HepG2 (cell line): ENCODE measurements at regions not wholly inside any gene's neighbourhood (a gene's known extent, or its start where the extent isn't known, plus 50 kb on each side); places are given as distances from the start of the nearest gene placed in this dataset.

ENCODE experiments used
- ATAC-seq: fragments of 200-7000 bp; cut with Tn5 transposase; 3 replicates; pipeline ENCODE4 v1.9.1; 2020; ENCODE audit warnings: mild to moderate bottlenecking, moderate library complexity
- BruUV-seq: library from RNA; stranded (reverse); fragments of 400-500 nt; replicated peaks from 2 replicates; lab custom pipeline; 2021; lab: Mats Ljungman, UMichigan
- CTCF ChIA-PET: fragments of 300-600 bp; formaldehyde crosslinking; extraction: SDS; loops from one replicate; lab custom pipeline; 2021; ENCODE audit warnings: low total read pairs, inconsistent platforms, low intra/inter-chr PET ratio; lab: Yijun Ruan, JAX
- POLR2A ChIA-PET: fragments of 350-600 bp; sonication (Branson Sonifier 250); formaldehyde crosslinking; loops from one replicate; lab custom pipeline; 2020; ENCODE audit warnings: antibody characterized with exemption, inconsistent platforms; lab: Yijun Ruan, JAX
- DNase-seq: peaks from one replicate; pipeline ENCODE4 v3.0.0-alpha.2; 2015; ENCODE audit warnings: low spot score
- FAIRE-seq: peaks from 3 replicates; lab custom pipeline; 2011; peaks lifted over from hg19 to GRCh38; lab: Jason Lieb, UNC
- H2AFZ ChIP-seq: one replicate; pipeline ENCODE4 v1.6.1; 2011; ENCODE audit warnings: low read length, inconsistent platforms
- H3K27ac ChIP-seq: fragments of 300-600 bp; 3 replicates; pipeline ENCODE4 v1.8.0; 2011; ENCODE audit warnings: mixed run types, mild to moderate bottlenecking, mixed read lengths, low read length, inconsistent platforms; ENCODE audit not compliant: insufficient read depth; ENCODE audit errors: extremely low read length
- H3K27me3 ChIP-seq, 2 experiments: fragments of 200-600 bp in 1 of 2; 2 replicates in 1 of 2; 3 replicates in 1 of 2; pipeline versions ENCODE4 v1.6.0 to v1.8.0; 2011; ENCODE audit warnings: low read length in 2 of 2, mild to moderate bottlenecking in 2 of 2, moderate library complexity in 2 of 2, inconsistent platforms in 1 of 2; ENCODE audit not compliant: insufficient read depth in 2 of 2, control insufficient read depth in 1 of 2
- H3K36me3 ChIP-seq, 2 experiments: fragments of 200-600 bp in 1 of 2; replicated peaks in 1 of 2; 2 replicates in 1 of 2; 3 replicates in 1 of 2; pipeline versions ENCODE4 v1.5.1 to v1.8.0; 2011; ENCODE audit warnings: low read length in 2 of 2, inconsistent platforms in 1 of 2; ENCODE audit not compliant: insufficient read depth in 2 of 2, control insufficient read depth in 1 of 2
- H3K4me1 ChIP-seq: 2 replicates; pipeline ENCODE4 v1.5.1; 2012; ENCODE audit warnings: low read length, inconsistent platforms; ENCODE audit not compliant: insufficient read depth
- H3K4me2 ChIP-seq: 2 replicates; pipeline ENCODE4 v1.6.0; 2011; ENCODE audit warnings: low read depth, low read length, inconsistent platforms
- H3K4me3 ChIP-seq, 3 experiments: fragments of 200-600 bp in 1 of 3; sonication (generic), shearing (Covaris generic) in 1 of 3; replicated peaks in 1 of 3; 2 replicates each; pipeline ENCODE4 v1.5.1; 2011 to 2016; ENCODE audit warnings: low read length in 3 of 3, inconsistent platforms in 2 of 3, low read depth in 2 of 3, mild to moderate bottlenecking in 2 of 3, control low read depth in 1 of 3, mixed read lengths in 1 of 3; ENCODE audit not compliant: insufficient read depth in 1 of 3
- H3K79me2 ChIP-seq: one replicate; pipeline ENCODE4 v1.6.1; 2011; ENCODE audit warnings: low read length, inconsistent platforms; ENCODE audit not compliant: insufficient read depth
- H3K9ac ChIP-seq: 2 replicates; pipeline ENCODE4 v1.6.0; 2011; ENCODE audit warnings: mild to moderate bottlenecking, low read depth, low read length, inconsistent platforms; ENCODE audit not compliant: insufficient read depth
- H3K9me3 ChIP-seq: 2 replicates; pipeline ENCODE4 v1.5.1; 2012; ENCODE audit warnings: mild to moderate bottlenecking, low read length
- H4K20me1 ChIP-seq: 2 replicates; pipeline ENCODE4 v1.6.0; 2011; ENCODE audit warnings: inconsistent platforms, mild to moderate bottlenecking, low read length, moderate library complexity; ENCODE audit not compliant: insufficient read depth
- ARID4A ChIP-seq: sonication (generic); formaldehyde crosslinking; IDR thresholded peaks from 2 replicates; pipeline ENCODE4 v1.5.0; 2020; ENCODE audit warnings: mild to moderate bottlenecking, missing genetic modification reagents, borderline replicate concordance
- ATF4 ChIP-seq, 2 experiments: fragments of 450-650 bp in 1 of 2; sonication (generic) in 1 of 2; formaldehyde crosslinking; IDR thresholded peaks; 2 replicates each; pipeline versions ENCODE4 v1.5.0 to v1.8.0; 2020 to 2022; ENCODE audit warnings: mild to moderate bottlenecking in 1 of 2, missing genetic modification reagents in 1 of 2
- HES4 ChIP-seq: sonication (generic); formaldehyde crosslinking; IDR thresholded peaks from 2 replicates; pipeline ENCODE4 v1.9.0; 2021; ENCODE audit warnings: mild to moderate bottlenecking, missing genetic modification reagents, borderline replicate concordance
- PBX3 ChIP-seq: sonication (generic); formaldehyde crosslinking; IDR thresholded peaks from 2 replicates; pipeline ENCODE4 v1.8.1; 2023; ENCODE audit warnings: missing genetic modification reagents, inconsistent platforms, borderline replicate concordance
- REL ChIP-seq: sonication (generic); formaldehyde crosslinking; conservative IDR thresholded peaks from 2 replicates; pipeline ENCODE4 v1.8.0; 2022; ENCODE audit warnings: mild to moderate bottlenecking, missing genetic modification reagents, moderate library complexity
- SIN3A ChIP-seq: IDR thresholded peaks from 2 replicates; pipeline ENCODE4 v1.6.1; 2011; ENCODE audit warnings: low read depth, mild to moderate bottlenecking, control low read depth, low read length, borderline replicate concordance
- SP4 ChIP-seq: sonication (generic); formaldehyde crosslinking; IDR thresholded peaks from 2 replicates; pipeline ENCODE4 v1.8.1; 2023; ENCODE audit warnings: mild to moderate bottlenecking, missing genetic modification reagents
- WGBS: methylation state at CpG from one replicate; pipeline ENCODE4 v1.1.6; 2017; ENCODE audit warnings: low lambda C conversion rate; 5-methylcytosine and 5-hydroxymethylcytosine counted together
- in situ Hi-C: cut with HindIII; loops from 2 replicates; pipeline ENCODE4 v1.10.0; 2017; ENCODE audit warnings: low pct_unique_long_range_greater_than_20kb; ENCODE audit not compliant: extremely low pct_ligation_motif_present
- intact Hi-C: fragments of 100-400 bp; cut with micrococcal nuclease; formaldehyde crosslinking; loops from one replicate; pipeline ENCODE4 v1.10.0; 2022; ENCODE audit not compliant: unreplicated experiment

GRCh38 chr2:164052006-164052405, 316.2 kb upstream of the FIGN start:
- H4K20me1 ChIP-seq, result no peaks in the 10 kb centered on the region
- ATAC-seq (no peak), FAIRE-seq (no peak), DNase-seq (no peak)
- H3K36me3 ChIP-seq, result no peaks in the 10 kb centered on the region
- H3K27ac ChIP-seq, result no peak overlapping the region
- H3K9ac ChIP-seq, result no peak overlapping the region
- no peaks in the 10 kb centered on the region for H3K79me2 ChIP-seq
- intact Hi-C loops, result no loop called here
- H3K4me1 ChIP-seq, result no peaks in the 10 kb centered on the region
- BruUV-seq, result no TSS peak
- no peak overlapping the region for H2AFZ ChIP-seq
- H3K4me3 ChIP-seq, result no peak overlapping the region
- no peak overlapping the region for H3K4me2 ChIP-seq
- TF ChIP-seq REL (CRISPR knock-in tag), result no peak
- TF ChIP-seq ATF4 (CRISPR knock-in tag; IDR thresholded peaks at IDR 0.05), result no peak
- TF ChIP-seq PBX3, result no peak
- no peak for TF ChIP-seq ARID4A
- no peak for TF ChIP-seq SP4 (CRISPR knock-in tag)
- no peak for TF ChIP-seq HES4 (CRISPR knock-in tag)
- no peak for TF ChIP-seq SIN3A
- in situ Hi-C loops, result no loop called here
- H3K9me3 ChIP-seq, result no peaks in the 10 kb centered on the region
- POLR2A ChIA-PET, result no interaction called here
- H3K27me3 ChIP-seq, result no peaks in the 10 kb centered on the region
- 31% methylated on average over 6 of the region's 6 CpGs for WGBS
- CTCF ChIA-PET, result no interaction called here
